ENCODE measurements at regions not wholly inside any gene's neighbourhood (a gene's known extent, or its start where the extent isn't known, plus 50 kb on each side); places are given as distances from the start of the nearest gene placed in this dataset.

DNA sequence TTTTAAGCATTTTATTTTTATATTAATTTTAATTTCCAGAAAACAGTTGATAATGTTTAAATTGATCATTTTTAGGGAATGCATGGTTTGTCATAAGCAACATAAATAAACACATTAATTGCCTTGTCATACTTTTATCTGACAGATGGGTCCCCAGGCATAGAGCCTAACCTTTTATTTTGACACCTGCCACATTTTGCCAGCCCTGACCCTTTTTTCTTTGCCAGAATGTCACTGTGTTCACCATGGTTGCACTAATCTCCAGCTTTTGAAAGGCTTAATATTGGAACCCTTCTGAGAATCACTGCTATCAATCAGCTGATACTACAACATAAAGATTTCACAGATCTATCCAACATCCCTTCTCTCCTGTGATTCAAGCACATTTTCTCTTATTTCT lies 56.0 kb upstream of the DPYD start:
- no peak for DNase-seq (ENCODE audit: low read depth in 2 of 2)
